SK-N-SH (cell line): ENCODE measurements at regions not wholly inside any gene's neighbourhood (a gene's known extent, or its start where the extent isn't known, plus 50 kb on each side); places are given as distances from the start of the nearest gene placed in this dataset.

ENCODE experiments used
- CTCF ChIP-seq: fragments of 200-600 bp; sonication (generic); IDR thresholded peaks from 2 replicates; pipeline ENCODE4 v1.6.1; 2017; ENCODE audit warnings: antibody characterized with exemption, mild to moderate bottlenecking, moderate library complexity
- FOXJ3 ChIP-seq: sonication (generic); formaldehyde crosslinking; IDR thresholded peaks from 2 replicates; pipeline ENCODE4 v1.5.1; 2020; ENCODE audit warnings: mild to moderate bottlenecking, missing genetic modification reagents
- GABPA ChIP-seq: IDR thresholded peaks from 2 replicates; pipeline ENCODE4 v1.4.0; 2012; ENCODE audit warnings: low read depth, mild to moderate bottlenecking
- MXI1 ChIP-seq: IDR thresholded peaks from 2 replicates; pipeline ENCODE4 v1.6.1; 2012; ENCODE audit warnings: mild to moderate bottlenecking, low read depth, low read length, improper control_type of control experiment
- NRF1 ChIP-seq: IDR thresholded peaks from 2 replicates; pipeline ENCODE4 v1.6.1; 2012; ENCODE audit warnings: low read depth, mild to moderate bottlenecking, low read length
- POLR2AphosphoS5 ChIP-seq: IDR thresholded peaks from 2 replicates; pipeline ENCODE4 v1.6.1; 2012; ENCODE audit warnings: low read depth, low read length
- SIN3A ChIP-seq: IDR thresholded peaks from 2 replicates; pipeline ENCODE4 v1.6.1; 2012; ENCODE audit warnings: low read depth, mild to moderate bottlenecking, low read length, moderate library complexity, borderline replicate concordance
- SMC3 ChIP-seq: IDR thresholded peaks from 2 replicates; pipeline ENCODE4 v1.6.1; 2012; ENCODE audit warnings: low read depth, low read length, improper control_type of control experiment
- TEAD4 ChIP-seq: IDR thresholded peaks from 2 replicates; pipeline ENCODE4 v1.4.0; 2012; ENCODE audit warnings: mild to moderate bottlenecking, borderline replicate concordance; ENCODE audit not compliant: insufficient read depth
- TF ChIP-seq, protein P1 (sequence below): fragments of 150-350 bp; IDR thresholded peaks from 2 replicates; pipeline ENCODE4 v1.6.1; 2017; ENCODE audit warnings: antibody characterized with exemption, low read length, low read depth, borderline replicate concordance
- TF ChIP-seq, protein P2 (sequence below): IDR thresholded peaks from 2 replicates; pipeline ENCODE4 v1.4.0; 2012; ENCODE audit warnings: low read depth

- TF ChIP-seq POLR2AphosphoS5: no peak
- no peak for TF ChIP-seq SMC3
- TF ChIP-seq, protein P1, sequence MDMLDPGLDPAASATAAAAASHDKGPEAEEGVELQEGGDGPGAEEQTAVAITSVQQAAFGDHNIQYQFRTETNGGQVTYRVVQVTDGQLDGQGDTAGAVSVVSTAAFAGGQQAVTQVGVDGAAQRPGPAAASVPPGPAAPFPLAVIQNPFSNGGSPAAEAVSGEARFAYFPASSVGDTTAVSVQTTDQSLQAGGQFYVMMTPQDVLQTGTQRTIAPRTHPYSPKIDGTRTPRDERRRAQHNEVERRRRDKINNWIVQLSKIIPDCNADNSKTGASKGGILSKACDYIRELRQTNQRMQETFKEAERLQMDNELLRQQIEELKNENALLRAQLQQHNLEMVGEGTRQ: no peak
- no peak for TF ChIP-seq SIN3A
- TF ChIP-seq CTCF: no peak
- TF ChIP-seq FOXJ3 (CRISPR knock-in tag): no peak
- no peak for TF ChIP-seq MXI1
- no peak for TF ChIP-seq GABPA
- TF ChIP-seq, protein P2, sequence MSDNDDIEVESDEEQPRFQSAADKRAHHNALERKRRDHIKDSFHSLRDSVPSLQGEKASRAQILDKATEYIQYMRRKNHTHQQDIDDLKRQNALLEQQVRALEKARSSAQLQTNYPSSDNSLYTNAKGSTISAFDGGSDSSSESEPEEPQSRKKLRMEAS: no peak
- TF ChIP-seq TEAD4: no peak
- no peak for TF ChIP-seq NRF1
Observed at GRCh38 chr13:88544836-88545235, 873.7 kb downstream of the SLITRK5 start.
